Pancreas (tissue), 10 donors: ENCODE measurements at regions not wholly inside any gene's neighbourhood (a gene's known extent, or its start where the extent isn't known, plus 50 kb on each side); places are given as distances from the start of the nearest gene placed in this dataset.

ENCODE experiments used
- ATAC-seq, 4 donors: fragments of 200-7000 bp; cut with Tn5 transposase; one replicate each; pipeline versions ENCODE4 v1.8.0 to v1.9.1; 2020; ENCODE audit warnings: mild to moderate bottlenecking in 4 of 4, moderate library complexity in 4 of 4
- DNase-seq, 6 donors: peaks; one replicate each; pipeline ENCODE4 v3.0.0-alpha.2; 2020
- FAIRE-seq: peaks from 2 replicates; lab custom pipeline; 2012; peaks lifted over from hg19 to GRCh38; lab: Jason Lieb, UNC
- H3K27ac ChIP-seq, 4 donors: fragments of 200-600 bp; sonication (generic); 1 replicate in 3 of 4; 2 replicates in 1 of 4; pipeline versions ENCODE4 v1.5.0 to v1.8.0; 2020
- H3K27me3 ChIP-seq, 4 donors: fragments of 200-600 bp; one replicate each; pipeline ENCODE4 v1.8.0; 2021
- H3K36me3 ChIP-seq, 3 donors: fragments of 200-600 bp; sonication (generic) in 1 of 3; one replicate each; pipeline versions ENCODE4 v1.5.0 to v1.8.0; 2020 to 2021
- H3K4me1 ChIP-seq, 3 donors: fragments of 200-600 bp; one replicate each; pipeline ENCODE4 v1.8.0; 2021
- H3K4me3 ChIP-seq, 4 donors: fragments of 200-600 bp; sonication (generic) in 2 of 4; one replicate each; pipeline versions ENCODE4 v1.5.0 to v1.8.0; 2020 to 2021
- H3K9me3 ChIP-seq, 4 donors: fragments of 200-600 bp; one replicate each; pipeline ENCODE4 v1.8.0; 2021
- CTCF ChIP-seq, 4 donors: fragments of 200-600 bp; sonication (generic) in 3 of 4; IDR thresholded peaks; one replicate each; pipeline versions ENCODE4 v1.5.0 to v1.8.0; 2021; ENCODE audit warnings: antibody characterized with exemption in 4 of 4
- WGBS, 2 donors: extraction: QIAGEN DNeasy Blood & Tissue Kit; methylation state at CpG; one replicate each; pipeline ENCODE4 v1.1.7; 2013; 5-methylcytosine and 5-hydroxymethylcytosine counted together
- intact Hi-C, 3 donors: fragments of 100-400 bp; cut with DNase I; formaldehyde crosslinking; loops; one replicate each; pipeline versions ENCODE4 v1.11.1 to v1.14.2; 2022
- donor health status: healthy with polysubstance abuse.
- donor health status: DM: no; HTN: no; CAD: no; lungs with moderate emphysema.
- donor health status: DM: no; HTN: no; CAD: no.
- donor health status: control.
- donor health status: control.
- donor health status: Bipolar disorder and iron deficiency.
- donor health status: DM: yes; HTN: yes; CAD: no.
- donor health status: DM: no; HTN: no; CAD: no.
- donor health status: DM: no; HTN: no; CAD: no.
- donor health status: DM: yes; HTN: yes; CAD: no.

- no peak for ATAC-seq
- Histone ChIP-seq H3K27me3 (no peaks in the 10 kb centered on the region), H3K27ac (no peak overlapping the region), H3K9me3 (no peaks in the 10 kb centered on the region), H3K4me3 (no peak overlapping the region), H3K4me1 (no peaks in the 10 kb centered on the region), H3K36me3 (no peaks in the 10 kb centered on the region)
- TF ChIP-seq CTCF (IDR thresholded peaks at IDR 0.05) = no peak
- WGBS, 2 donors = 86 to 88% methylated on average over 9 of the region's 9 CpGs
- DNase-seq = no peak
- intact Hi-C loops = no loop called here
- no peak for FAIRE-seq
These were observed 282.1 kb upstream of the TRIB2 start for GRCh38 chr2:12434630-12435098.

GRCh38 chr2:12435430-12436222, 281.1 kb upstream of the TRIB2 start:
- no peak overlapping the region for H3K4me3 ChIP-seq
- no peak for TF ChIP-seq CTCF (IDR thresholded peaks at IDR 0.05)
- FAIRE-seq = no peak

GRCh38 chr2:12436483-12436882, 280.3 kb upstream of the TRIB2 start:
- FAIRE-seq (no peak), ATAC-seq (no peak), DNase-seq (no peak)
- Histone ChIP-seq H3K4me1 (no peaks in the 10 kb centered on the region), H3K36me3 (no peaks in the 10 kb centered on the region), H3K27ac (no peak overlapping the region), H3K9me3 (no peaks in the 10 kb centered on the region), H3K4me3 (no peak overlapping the region), H3K27me3 (no peaks in the 10 kb centered on the region)
- intact Hi-C loops = no loop called here
- no peak for TF ChIP-seq CTCF (IDR thresholded peaks at IDR 0.05)
- 80 to 92% methylated on average over 6 of the region's 6 CpGs for WGBS, 2 donors

More at GRCh38 chr2:12435430-12436222, 281.1 kb upstream of the TRIB2 start:
- intact Hi-C loops = no loop called here
- DNase-seq = no peak
- 74 to 77% methylated on average over 9 of the region's 9 CpGs for WGBS, 2 donors
- Histone ChIP-seq H3K9me3 (no peaks in the 10 kb centered on the region), H3K4me1 (no peaks in the 10 kb centered on the region), H3K36me3 (no peaks in the 10 kb centered on the region), H3K27me3 (no peaks in the 10 kb centered on the region), H3K27ac (no peak overlapping the region)
- ATAC-seq = no peak

GRCh38 chr2:12436935-12437561, 279.7 kb upstream of the TRIB2 start:
- FAIRE-seq (no peak), DNase-seq (no peak), ATAC-seq (no peak)
- Histone ChIP-seq H3K36me3 (no peaks in the 10 kb centered on the region), H3K4me3 (no peak overlapping the region), H3K27me3 (no peaks in the 10 kb centered on the region), H3K27ac (no peak overlapping the region), H3K4me1 (no peaks in the 10 kb centered on the region), H3K9me3 (no peaks in the 10 kb centered on the region)
- WGBS, 2 donors = 61 to 71% methylated on average over 5 of the region's 5 CpGs
- TF ChIP-seq CTCF (IDR thresholded peaks at IDR 0.05) = no peak
- intact Hi-C loops = no loop called here

- DNase-seq = no peak
- no peak for FAIRE-seq
- WGBS, 2 donors = 73 to 74% methylated on average over 4 of the region's 4 CpGs
- TF ChIP-seq CTCF (IDR thresholded peaks at IDR 0.05) = no peak
- Histone ChIP-seq H3K27ac (no peak overlapping the region), H3K9me3 (no peaks in the 10 kb centered on the region), H3K4me1 (no peaks in the 10 kb centered on the region), H3K4me3 (no peak overlapping the region), H3K36me3 (no peaks in the 10 kb centered on the region), H3K27me3 (no peaks in the 10 kb centered on the region)
- intact Hi-C loops = no loop called here
- no peak for ATAC-seq
These were observed 276.0 kb upstream of the TRIB2 start for GRCh38 chr2:12440731-12441130.
